SK-N-DZ (cell line): ENCODE measurements at regions not wholly inside any gene's neighbourhood (a gene's known extent, or its start where the extent isn't known, plus 50 kb on each side); places are given as distances from the start of the nearest gene placed in this dataset.

ENCODE experiments used
- DNase-seq: peaks from one replicate; pipeline ENCODE4 v3.0.0-alpha.2; 2015; ENCODE audit warnings: low spot score

DNA sequence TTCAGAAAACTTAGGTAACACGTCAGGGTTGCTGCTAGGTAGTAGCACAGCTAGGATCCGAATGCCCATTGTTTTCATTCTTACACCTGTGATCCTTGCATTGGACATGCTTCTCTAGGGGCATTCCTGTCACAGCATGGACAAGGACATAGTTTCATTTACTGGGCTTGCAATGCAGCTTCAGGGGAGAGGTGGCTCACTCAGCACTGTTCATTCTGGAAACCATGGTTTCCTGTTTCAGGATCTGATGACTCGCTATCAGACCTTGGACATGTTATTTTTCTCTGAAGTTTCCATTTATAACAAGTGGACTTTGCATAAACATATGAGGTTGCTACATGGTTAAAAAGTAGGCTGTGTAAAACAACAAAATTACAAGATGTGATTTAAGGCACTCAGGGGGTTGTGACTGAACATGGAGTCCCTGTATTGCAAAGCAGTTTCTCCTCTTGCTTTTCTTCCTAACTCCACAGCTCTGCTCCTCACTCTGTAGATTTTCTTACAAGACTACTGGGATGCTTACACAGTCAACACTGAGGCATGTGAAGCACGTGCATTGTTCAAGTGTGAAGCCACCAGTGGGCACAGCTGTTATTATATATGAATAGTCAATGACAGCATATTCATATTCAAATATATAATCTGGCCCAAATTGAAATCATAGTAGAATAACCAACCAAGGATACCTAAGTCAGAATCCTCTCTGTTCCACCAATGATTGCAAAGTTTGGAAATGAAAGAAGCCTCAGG, 66.1 kb upstream of the STK32A start:
- no peak for DNase-seq

GRCh38 chr5:147169399-147169798, 65.4 kb upstream of the STK32A start:
- no peak for DNase-seq

DNA sequence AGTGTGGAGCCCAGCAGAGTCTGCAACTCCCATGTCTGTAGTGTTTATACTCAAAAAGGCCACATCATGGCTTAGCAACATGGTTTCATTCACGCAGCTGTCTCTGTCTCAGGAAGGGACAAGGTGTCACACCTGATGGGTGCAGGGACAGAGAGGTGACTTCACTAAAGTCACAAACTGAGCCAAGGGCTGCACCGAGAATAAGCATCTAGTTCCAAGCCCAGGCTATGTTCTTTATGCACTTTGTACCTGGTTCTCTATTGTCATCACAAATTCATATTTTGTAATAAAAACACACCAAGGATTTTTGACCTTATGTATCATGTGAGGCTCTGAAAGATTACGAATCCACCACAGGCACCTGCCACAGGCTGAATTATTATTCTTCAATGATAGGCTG, 64.9 kb upstream of the STK32A start:
- DNase-seq, result no peak

DNA sequence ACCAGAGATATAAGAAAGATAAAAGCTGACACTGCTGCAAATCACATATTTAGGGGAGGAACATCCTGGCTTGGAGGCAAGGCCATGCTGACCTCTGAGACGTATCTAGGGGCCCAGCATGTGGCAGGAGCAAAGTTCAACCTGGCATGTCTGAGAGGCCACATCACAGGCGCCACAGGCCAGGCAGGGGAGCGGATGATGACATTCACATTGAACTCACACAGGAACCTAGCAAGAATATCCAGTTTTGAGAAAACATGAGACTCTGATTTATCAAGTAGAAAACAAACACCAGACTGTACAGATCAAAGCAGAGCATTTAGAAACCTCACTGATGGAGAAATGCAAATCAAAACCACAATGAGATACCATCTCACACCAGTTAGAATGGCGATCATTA, 64.2 kb upstream of the STK32A start:
- no peak for DNase-seq

DNA sequence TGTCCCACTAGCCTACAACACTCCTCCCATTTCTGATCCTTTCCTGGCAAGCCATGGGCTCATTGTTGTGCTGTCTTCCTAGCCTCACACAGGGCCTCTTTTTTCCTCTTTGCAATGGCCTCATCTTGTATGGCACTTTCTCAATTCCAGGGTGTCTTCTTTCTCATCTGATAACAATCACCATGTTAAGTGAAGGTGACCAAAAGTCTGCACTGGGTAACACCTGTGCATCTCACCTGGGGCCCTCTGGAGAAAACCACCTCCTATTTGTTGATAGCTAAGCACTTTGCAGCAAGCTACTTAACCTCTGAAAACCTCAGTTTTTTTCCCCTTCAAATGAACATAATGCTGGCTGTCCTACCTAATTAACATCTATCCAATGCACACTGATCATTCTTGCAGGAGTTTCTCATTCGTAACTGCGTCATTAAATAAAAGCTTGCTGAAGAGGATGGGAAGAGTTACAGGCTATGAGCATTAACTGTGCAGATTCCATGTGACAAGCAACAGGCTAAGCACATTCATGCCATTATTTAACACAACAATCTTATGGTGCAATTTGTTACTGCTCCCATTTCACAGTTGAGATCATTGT, 60.1 kb upstream of the STK32A start:
- no peak for DNase-seq

- DNase-seq, result no peak
These were observed 59.2 kb upstream of the STK32A start for GRCh38 chr5:147175516-147176097.

GRCh38 chr5:147176422-147176821, 58.4 kb upstream of the STK32A start:
- DNase-seq, result no peak

DNA sequence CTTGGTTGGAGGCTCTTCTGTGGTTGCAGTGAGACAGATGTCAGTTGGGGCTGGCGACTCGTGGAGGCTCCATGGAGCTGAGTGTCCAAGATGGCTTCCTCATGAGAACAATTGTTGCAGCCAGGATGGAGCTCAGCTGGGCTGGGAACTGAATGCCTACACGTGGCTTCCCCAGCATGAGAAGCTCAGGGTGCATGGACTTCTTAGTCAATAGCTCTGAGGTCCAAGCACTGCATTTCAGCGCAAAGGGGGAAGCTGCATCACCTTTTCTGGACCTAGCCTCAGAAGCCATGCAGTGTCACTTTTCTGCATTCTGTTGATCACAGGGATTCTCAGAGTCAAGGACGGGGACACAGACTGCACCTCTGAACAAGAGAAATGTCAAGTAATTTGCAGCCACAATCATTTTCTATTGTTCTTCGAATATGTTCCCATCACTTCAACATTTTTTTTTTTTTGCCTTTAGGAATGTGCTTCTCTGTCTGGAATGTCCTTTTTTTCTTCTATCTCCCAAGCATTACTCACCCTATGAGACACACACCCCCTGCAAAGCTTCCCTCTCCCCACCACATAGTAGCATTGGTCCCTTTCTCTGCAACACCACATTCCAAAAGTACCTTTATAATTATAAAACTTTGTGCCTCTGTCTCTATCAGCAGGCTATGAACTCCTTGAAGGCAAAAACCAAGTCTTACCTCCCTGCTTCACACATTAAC, 57.5 kb upstream of the STK32A start:
- DNase-seq, result no peak

- no peak for DNase-seq
These were observed 55.2 kb upstream of the STK32A start for GRCh38 chr5:147179562-147180147.

GRCh38 chr5:147180751-147181150, 54.1 kb upstream of the STK32A start:
- no peak for DNase-seq
